ENCODE measurements at regions not wholly inside any gene's neighbourhood (a gene's known extent, or its start where the extent isn't known, plus 50 kb on each side); places are given as distances from the start of the nearest gene placed in this dataset.
A peak's percentile ranks its signal among the peaks of the same experiment; 100 is the strongest.
"Not testable (repeated sequence)": the region's sequence is repeated elsewhere in the genome, so short reads cannot be mapped to it uniquely, and the experiment has no call there.

GRCh38 chr20:50447102-50447804 lies 62.9 kb upstream of the PTPN1 start:
- H3K27ac ChIP-seq: no peak overlapping the region
- TF ChIP-seq, protein P1, sequence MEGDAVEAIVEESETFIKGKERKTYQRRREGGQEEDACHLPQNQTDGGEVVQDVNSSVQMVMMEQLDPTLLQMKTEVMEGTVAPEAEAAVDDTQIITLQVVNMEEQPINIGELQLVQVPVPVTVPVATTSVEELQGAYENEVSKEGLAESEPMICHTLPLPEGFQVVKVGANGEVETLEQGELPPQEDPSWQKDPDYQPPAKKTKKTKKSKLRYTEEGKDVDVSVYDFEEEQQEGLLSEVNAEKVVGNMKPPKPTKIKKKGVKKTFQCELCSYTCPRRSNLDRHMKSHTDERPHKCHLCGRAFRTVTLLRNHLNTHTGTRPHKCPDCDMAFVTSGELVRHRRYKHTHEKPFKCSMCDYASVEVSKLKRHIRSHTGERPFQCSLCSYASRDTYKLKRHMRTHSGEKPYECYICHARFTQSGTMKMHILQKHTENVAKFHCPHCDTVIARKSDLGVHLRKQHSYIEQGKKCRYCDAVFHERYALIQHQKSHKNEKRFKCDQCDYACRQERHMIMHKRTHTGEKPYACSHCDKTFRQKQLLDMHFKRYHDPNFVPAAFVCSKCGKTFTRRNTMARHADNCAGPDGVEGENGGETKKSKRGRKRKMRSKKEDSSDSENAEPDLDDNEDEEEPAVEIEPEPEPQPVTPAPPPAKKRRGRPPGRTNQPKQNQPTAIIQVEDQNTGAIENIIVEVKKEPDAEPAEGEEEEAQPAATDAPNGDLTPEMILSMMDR (IDR thresholded peaks at IDR 0.05): no peak
- no peak for TF ChIP-seq POLR2AphosphoS5 (IDR thresholded peaks at IDR 0.05)
- 80 to 88% methylated on average over 4 to 6 of the region's 6 CpGs for WGBS, 2 donors (ENCODE audit: low coverage in 1 of 2)

GRCh38 chr20:50447817-50448216 lies 62.4 kb upstream of the PTPN1 start:
- no peak for TF ChIP-seq POLR2AphosphoS5 (IDR thresholded peaks at IDR 0.05)
- TF ChIP-seq, protein P1 (IDR thresholded peaks at IDR 0.05): no peak
- TF ChIP-seq EP300 (IDR thresholded peaks at IDR 0.05): no peak
- TF ChIP-seq POLR2A (IDR thresholded peaks at IDR 0.05): no peak
- ATAC-seq: no peak
- 73 to 75% methylated on average over 2 to 6 of the region's 7 CpGs for WGBS, 2 donors (ENCODE audit: low coverage in 1 of 2)
- H3K27me3 ChIP-seq: no peaks in the 10 kb centered on the region
- H3K27ac ChIP-seq: no peak overlapping the region
- H3K36me3 ChIP-seq: no peaks in the 10 kb centered on the region
- no peak overlapping the region for H3K4me3 ChIP-seq
- no peaks in the 10 kb centered on the region for H3K9me3 ChIP-seq
- H3K4me1 ChIP-seq: peaks cover 0 to 13% (median 10%) of the 10 kb centered on the region in 3 donors

More at GRCh38 chr20:50447102-50447804, 62.9 kb upstream of the PTPN1 start:
- no peaks in the 10 kb centered on the region for H3K36me3 ChIP-seq
- H3K9me3 ChIP-seq: no peaks in the 10 kb centered on the region
- peaks cover 0 to 13% (median 10%) of the 10 kb centered on the region in 3 donors for H3K4me1 ChIP-seq
- no peak overlapping the region for H3K4me3 ChIP-seq
- no peak for ATAC-seq
- no peaks in the 10 kb centered on the region for H3K27me3 ChIP-seq

DNA sequence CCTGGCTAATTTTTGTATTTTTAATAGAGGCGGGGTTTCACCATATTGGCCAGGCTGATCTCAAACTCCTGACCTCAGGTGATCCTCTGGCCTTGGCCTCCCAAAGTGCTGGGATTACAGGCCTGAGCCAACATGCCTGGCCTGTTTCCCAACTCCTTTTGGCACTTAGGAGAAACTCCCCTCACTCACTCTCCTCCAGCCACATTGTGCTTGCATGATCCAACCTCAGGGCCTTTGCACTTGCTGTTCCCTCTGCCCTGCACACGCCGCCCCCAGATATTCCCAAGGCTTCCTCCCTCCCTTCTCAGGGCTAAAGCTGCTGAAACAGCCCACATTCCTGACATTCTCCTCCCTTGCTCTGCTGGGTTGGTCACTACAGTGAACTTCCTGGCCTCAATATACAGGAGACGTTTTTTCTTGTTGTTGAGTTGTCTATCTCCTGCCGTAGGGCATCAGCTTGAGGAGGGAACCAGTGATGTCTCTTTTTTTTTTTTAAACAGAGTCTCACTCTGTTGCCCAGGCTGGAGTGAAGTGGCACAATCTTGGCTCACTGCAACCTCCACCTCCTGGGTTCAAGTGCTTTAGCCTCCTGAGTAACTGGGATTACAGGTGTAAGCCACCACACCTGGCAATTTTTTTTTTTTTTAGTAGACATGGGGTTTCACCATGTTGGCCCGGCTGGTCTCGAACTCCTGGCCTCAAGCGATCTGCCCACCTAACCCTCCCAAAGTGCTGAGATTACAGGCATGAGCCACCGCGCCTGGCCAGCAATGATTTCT lies 61.4 kb upstream of the PTPN1 start:
- not testable (repeated sequence) for H3K9me3 ChIP-seq, H3K4me3 ChIP-seq, H3K36me3 ChIP-seq, ATAC-seq, H3K27me3 ChIP-seq
- H3K4me1 ChIP-seq: peaks cover 0 to 13% (median 10%) of the 10 kb centered on the region in 3 donors
- H3K27ac ChIP-seq: peak overlapping the region in 1 of 4 donors; percentile 35
- WGBS, 2 donors (ENCODE audit: low coverage in 1 of 2): 84% methylated on average over 6 of the region's 10 CpGs; no CpG with 5 or more reads in 1 of the 2 donors

DNA sequence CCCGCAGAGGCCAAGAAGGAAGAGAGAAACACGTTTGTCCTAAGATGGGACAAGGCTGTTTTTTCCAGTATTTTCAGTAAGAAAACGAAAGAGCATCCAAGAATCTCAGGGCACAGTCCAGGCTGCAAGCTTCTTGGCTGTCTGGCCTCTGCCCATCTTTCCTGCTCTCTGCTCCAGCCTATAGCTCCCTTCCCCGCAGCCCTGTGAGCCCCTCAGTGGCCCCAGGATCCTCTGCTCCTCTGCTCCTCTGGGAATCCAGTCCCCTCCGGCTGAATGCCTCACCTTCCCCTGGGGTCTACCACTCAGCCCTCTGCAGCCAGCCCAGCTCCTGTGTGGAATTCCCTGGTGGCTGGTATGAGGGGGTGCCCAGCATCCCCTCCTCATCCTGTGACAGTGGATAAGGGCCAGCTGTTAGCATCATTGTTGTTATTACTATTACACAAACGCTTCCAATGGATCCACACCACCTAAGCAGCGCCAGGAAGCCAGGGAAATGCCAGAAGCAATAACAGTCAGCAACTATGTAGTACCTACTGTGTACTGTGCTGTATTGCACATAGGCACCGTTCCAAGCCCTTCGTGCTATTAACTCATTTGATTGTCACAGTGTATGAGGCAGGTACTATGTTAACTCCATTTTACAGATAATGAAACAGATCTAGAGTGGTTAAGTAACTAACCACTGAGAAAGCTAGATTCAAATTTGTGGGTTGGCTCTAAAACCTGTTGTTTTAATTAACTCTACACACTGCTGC lies 60.3 kb upstream of the PTPN1 start:
- Histone ChIP-seq H3K4me1 (peaks cover 0 to 13% (median 10%) of the 10 kb centered on the region in 3 donors), H3K4me3 (no peak overlapping the region), H3K9me3 (no peaks in the 10 kb centered on the region), H3K27me3 (no peaks in the 10 kb centered on the region), H3K27ac (peak overlapping the region in 1 of 4 donors; percentile 35), H3K36me3 (no peaks in the 10 kb centered on the region)
- no peak for ATAC-seq
- WGBS, 2 donors (ENCODE audit: low coverage in 1 of 2): 53 to 64% methylated on average over 5 to 9 of the region's 9 CpGs
- TF ChIP-seq POLR2A (IDR thresholded peaks at IDR 0.05) (no peak), POLR2AphosphoS5 (IDR thresholded peaks at IDR 0.05) (no peak), EP300 (IDR thresholded peaks at IDR 0.05) (no peak)
- TF ChIP-seq, protein P1 (IDR thresholded peaks at IDR 0.05): no peak

- no peak for TF ChIP-seq POLR2A (IDR thresholded peaks at IDR 0.05)
- H3K36me3 ChIP-seq: no peaks in the 10 kb centered on the region
- H3K9me3 ChIP-seq: no peaks in the 10 kb centered on the region
- ATAC-seq: no peak
- peaks cover 0 to 13% (median 10%) of the 10 kb centered on the region in 3 donors for H3K4me1 ChIP-seq
- H3K27me3 ChIP-seq: no peaks in the 10 kb centered on the region
- no peak overlapping the region for H3K4me3 ChIP-seq
- 91 to 100% methylated on average over 1 of the region's 1 CpG for WGBS, 2 donors (ENCODE audit: low coverage in 1 of 2)
- no peak overlapping the region for H3K27ac ChIP-seq
Measured at GRCh38 chr20:50450493-50450826, 59.7 kb upstream of the PTPN1 start.

Measured in gastroesophageal sphincter (tissue), 4 donors.